ENCODE measurements at regions not wholly inside any gene's neighbourhood (a gene's known extent, or its start where the extent isn't known, plus 50 kb on each side); places are given as distances from the start of the nearest gene placed in this dataset.
A peak's percentile ranks its signal among the peaks of the same experiment; 100 is the strongest.

DNA sequence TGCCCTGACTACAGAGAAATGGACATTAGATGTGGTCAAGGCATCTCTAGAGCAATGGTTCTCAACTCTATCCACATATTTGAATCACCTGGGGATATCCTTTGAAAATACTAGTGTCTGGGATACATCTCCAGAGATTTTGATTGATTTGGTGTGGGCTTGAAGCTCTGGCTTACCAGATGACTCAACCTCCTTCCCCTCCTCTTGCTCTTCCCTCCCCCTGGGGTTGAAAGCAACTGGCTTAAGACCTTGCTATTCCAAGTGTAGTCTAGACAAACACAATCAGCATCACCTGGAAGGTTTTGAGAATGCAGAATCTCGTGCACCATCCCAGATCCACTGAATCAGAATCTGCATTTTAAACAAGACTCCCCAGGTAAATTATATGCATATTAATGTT, 183.8 kb downstream of the DAD1 start:
- in situ Hi-C loops (cut with MboI; ENCODE audit: low sequenced_read_pairs in 4 of 4) = no loop called here
- Histone ChIP-seq H3K4me1 (no peaks in the 10 kb centered on the region), H3K27ac (no peak overlapping the region), H3K9me3 (no peaks in the 10 kb centered on the region), H3K36me3 (no peaks in the 10 kb centered on the region), H3K27me3 (no peaks in the 10 kb centered on the region), H3K4me3 (no peak overlapping the region)
- TF ChIP-seq POLR2A (IDR thresholded peaks at IDR 0.05) = no peak
- TF ChIP-seq, protein P1, sequence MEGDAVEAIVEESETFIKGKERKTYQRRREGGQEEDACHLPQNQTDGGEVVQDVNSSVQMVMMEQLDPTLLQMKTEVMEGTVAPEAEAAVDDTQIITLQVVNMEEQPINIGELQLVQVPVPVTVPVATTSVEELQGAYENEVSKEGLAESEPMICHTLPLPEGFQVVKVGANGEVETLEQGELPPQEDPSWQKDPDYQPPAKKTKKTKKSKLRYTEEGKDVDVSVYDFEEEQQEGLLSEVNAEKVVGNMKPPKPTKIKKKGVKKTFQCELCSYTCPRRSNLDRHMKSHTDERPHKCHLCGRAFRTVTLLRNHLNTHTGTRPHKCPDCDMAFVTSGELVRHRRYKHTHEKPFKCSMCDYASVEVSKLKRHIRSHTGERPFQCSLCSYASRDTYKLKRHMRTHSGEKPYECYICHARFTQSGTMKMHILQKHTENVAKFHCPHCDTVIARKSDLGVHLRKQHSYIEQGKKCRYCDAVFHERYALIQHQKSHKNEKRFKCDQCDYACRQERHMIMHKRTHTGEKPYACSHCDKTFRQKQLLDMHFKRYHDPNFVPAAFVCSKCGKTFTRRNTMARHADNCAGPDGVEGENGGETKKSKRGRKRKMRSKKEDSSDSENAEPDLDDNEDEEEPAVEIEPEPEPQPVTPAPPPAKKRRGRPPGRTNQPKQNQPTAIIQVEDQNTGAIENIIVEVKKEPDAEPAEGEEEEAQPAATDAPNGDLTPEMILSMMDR (IDR thresholded peaks at IDR 0.05 in 4 of 5, conservative IDR thresholded peaks at IDR 0.05 in 1 of 5) = no peak
- no peak for ATAC-seq
- intact Hi-C loops (cut with DNase I; ENCODE audit: low total_unique reads) = no loop called here
- DNase-seq = no peak

DNA sequence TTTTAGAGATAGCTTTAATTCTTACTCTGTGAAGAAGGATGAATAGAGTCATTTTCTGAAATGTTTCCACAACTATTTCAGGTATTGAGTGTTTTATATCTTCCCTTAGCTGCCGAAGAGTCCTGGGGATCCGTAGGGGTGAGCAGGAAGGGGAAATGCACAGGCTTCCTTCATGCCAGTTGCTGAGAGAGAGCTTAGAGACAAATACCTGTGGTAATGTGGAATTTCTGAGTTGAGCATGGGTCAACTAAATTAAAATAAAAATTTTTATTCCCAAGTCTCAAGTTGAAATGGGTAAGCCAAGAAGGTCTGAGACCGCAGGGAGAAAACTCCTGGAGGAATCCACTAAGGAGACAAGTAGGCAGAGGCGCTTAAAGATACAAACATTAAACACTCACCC, 185.7 kb downstream of the DAD1 start:
- Histone ChIP-seq H3K4me1 (no peaks in the 10 kb centered on the region), H3K9me3 (no peaks in the 10 kb centered on the region), H3K36me3 (no peaks in the 10 kb centered on the region), H3K27ac (no peak overlapping the region), H3K27me3 (no peaks in the 10 kb centered on the region), H3K4me3 (no peak overlapping the region)
- ATAC-seq = no peak
- TF ChIP-seq, protein P1 (IDR thresholded peaks at IDR 0.05 in 4 of 5, conservative IDR thresholded peaks at IDR 0.05 in 1 of 5) = no peak
- no peak for TF ChIP-seq POLR2A (IDR thresholded peaks at IDR 0.05)
- in situ Hi-C loops (cut with MboI; ENCODE audit: low sequenced_read_pairs in 4 of 4) = no loop called here
- DNase-seq = no peak
- intact Hi-C loops (cut with DNase I; ENCODE audit: low total_unique reads) = no loop called here

DNA sequence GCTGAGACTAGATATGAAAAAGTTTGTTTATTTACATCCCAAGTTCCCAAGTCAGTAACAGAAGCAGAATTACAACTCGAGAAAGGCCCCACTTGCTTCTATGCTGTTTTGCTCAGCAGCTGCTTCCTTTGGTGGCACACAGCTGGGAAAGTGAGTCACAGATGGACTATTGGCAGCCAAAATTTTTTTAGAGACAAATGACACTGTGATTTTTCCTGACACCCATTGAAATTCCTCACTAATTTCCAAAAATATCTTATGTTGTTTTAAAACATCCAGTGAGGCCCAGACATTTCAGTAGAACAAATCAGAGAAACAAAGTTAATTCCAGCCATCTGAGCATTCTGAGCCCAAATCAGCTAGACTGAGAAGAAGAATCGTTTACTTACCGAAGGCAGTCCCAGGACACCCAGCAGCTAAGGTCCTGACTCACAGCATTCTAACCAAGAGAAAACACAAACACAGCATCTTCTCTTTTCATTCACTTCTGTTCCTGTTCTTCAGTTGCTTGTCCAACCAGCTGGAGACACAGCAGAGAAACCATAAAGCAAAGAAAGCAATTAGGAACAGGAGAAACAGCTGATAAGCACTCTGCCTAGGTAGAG, 188.3 kb downstream of the DAD1 start:
- H3K4me3 ChIP-seq = no peak overlapping the region
- H3K27ac ChIP-seq = peak overlapping the region in 2 of 4 donors; percentile 11 to 13
- in situ Hi-C loops (cut with MboI; ENCODE audit: low sequenced_read_pairs in 4 of 4) (no loop called here), intact Hi-C loops (cut with DNase I; ENCODE audit: low total_unique reads) (no loop called here)
- TF ChIP-seq, protein P1 (IDR thresholded peaks at IDR 0.05 in 4 of 5, conservative IDR thresholded peaks at IDR 0.05 in 1 of 5) = no peak
- no peaks in the 10 kb centered on the region for H3K4me1 ChIP-seq
- no peak for DNase-seq
- H3K36me3 ChIP-seq = no peaks in the 10 kb centered on the region
- ATAC-seq = peak; percentile 44 to 56
- H3K9me3 ChIP-seq = no peaks in the 10 kb centered on the region
- no peaks in the 10 kb centered on the region for H3K27me3 ChIP-seq

DNA sequence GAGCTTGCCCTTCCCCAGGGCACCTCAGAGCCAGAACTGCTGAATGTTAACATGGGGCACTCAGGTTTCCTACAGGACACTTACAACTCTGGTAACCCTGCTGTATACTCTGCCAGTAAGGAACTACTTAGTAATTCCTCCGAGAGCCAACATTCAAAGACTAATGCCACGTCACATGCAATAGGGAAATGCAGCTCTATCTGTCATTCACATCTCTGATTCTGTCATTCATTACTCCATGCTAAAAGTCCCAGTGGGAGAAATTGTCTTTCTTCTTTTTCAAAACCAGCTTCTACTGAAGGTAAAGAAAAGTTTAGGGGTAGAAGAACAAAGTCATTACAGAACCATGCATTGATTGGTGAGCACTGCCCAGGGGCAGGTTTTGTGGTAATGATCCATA, 189.2 kb downstream of the DAD1 start:
- DNase-seq (no peak), ATAC-seq (no peak)
- intact Hi-C loops (cut with DNase I; ENCODE audit: low total_unique reads) (no loop called here), in situ Hi-C loops (cut with MboI; ENCODE audit: low sequenced_read_pairs in 4 of 4) (loop anchor here in 3 of 4 donors (5.0 to 25.0 kb wide), 2 partner anchors 73 to 463 kb away; partner anchors contain the start of gene LRP10 (in 2 of the 3))
- no peak for TF ChIP-seq POLR2A (IDR thresholded peaks at IDR 0.05)
- Histone ChIP-seq H3K9me3 (no peaks in the 10 kb centered on the region), H3K27me3 (no peaks in the 10 kb centered on the region), H3K4me3 (no peak overlapping the region), H3K36me3 (no peaks in the 10 kb centered on the region), H3K27ac (no peak overlapping the region), H3K4me1 (no peaks in the 10 kb centered on the region)

DNA sequence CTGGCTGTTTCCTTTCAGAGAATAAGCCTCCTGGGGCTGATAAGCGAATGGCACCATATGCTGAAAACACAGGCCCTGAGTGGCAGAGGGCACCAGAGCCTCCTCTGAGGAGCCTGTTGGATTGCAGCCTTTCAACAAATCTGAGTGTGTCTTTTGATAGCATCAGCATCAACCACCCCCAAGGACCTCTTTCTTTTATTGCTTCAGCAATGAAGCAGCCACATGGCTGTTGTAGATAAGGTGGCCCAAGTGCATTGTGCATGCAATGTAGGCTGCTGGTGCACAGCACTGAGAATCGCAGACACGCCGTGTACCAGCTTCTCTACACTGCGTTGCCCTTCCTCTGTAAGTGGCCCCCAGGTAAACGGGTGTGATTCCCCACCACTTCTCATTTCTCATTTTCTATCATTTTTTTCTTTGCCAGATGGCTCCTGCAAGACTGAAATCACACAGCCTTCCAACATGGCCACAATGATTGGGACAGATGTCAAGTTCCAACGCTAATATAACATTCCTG, 191.7 kb downstream of the DAD1 start:
- TF ChIP-seq, protein P1 (IDR thresholded peaks at IDR 0.05 in 4 of 5, conservative IDR thresholded peaks at IDR 0.05 in 1 of 5) = no peak
- no peak for TF ChIP-seq POLR2A (IDR thresholded peaks at IDR 0.05)
- Histone ChIP-seq H3K9me3 (no peaks in the 10 kb centered on the region), H3K36me3 (no peaks in the 10 kb centered on the region), H3K27ac (no peak overlapping the region), H3K27me3 (no peaks in the 10 kb centered on the region), H3K4me1 (no peaks in the 10 kb centered on the region), H3K4me3 (no peak overlapping the region)
- in situ Hi-C loops (cut with MboI; ENCODE audit: low sequenced_read_pairs in 4 of 4) = loop anchor here in 3 of 4 donors (5.0 to 25.0 kb wide), 2 partner anchors 75 to 465 kb away; partner anchors contain the start of gene LRP10 (in 2 of the 3)
- no peak for ATAC-seq
- no peak for DNase-seq
- intact Hi-C loops (cut with DNase I; ENCODE audit: low total_unique reads) = no loop called here
